Nephron progenitor cell (in vitro differentiated cells): ENCODE measurements at regions not wholly inside any gene's neighbourhood (a gene's known extent, or its start where the extent isn't known, plus 50 kb on each side); places are given as distances from the start of the nearest gene placed in this dataset.

Source experiments
- DNase-seq: peaks from one replicate; pipeline ENCODE4 v3.0.0; 2021
- H3K27ac Mint-ChIP-seq: 2 replicates; pipeline ENCODE4 v1.8.0; 2021; ENCODE audit warnings: mild to moderate bottlenecking, moderate library complexity, mixed read lengths
- H3K27me3 Mint-ChIP-seq: 2 replicates; pipeline ENCODE4 v1.8.0; 2021; ENCODE audit warnings: mild to moderate bottlenecking, low read depth, mixed read lengths; ENCODE audit not compliant: poor library complexity
- H3K36me3 Mint-ChIP-seq: 2 replicates; pipeline ENCODE4 v1.8.0; 2021; ENCODE audit warnings: low read depth, mixed read lengths
- H3K4me1 Mint-ChIP-seq: 2 replicates; pipeline ENCODE4 v1.8.0; 2021; ENCODE audit warnings: mixed read lengths
- H3K4me3 Mint-ChIP-seq: 2 replicates; pipeline ENCODE4 v1.8.0; 2021; ENCODE audit warnings: mild to moderate bottlenecking, moderate library complexity, mixed read lengths
- H3K9me3 Mint-ChIP-seq: 2 replicates; pipeline ENCODE4 v1.8.0; 2021; ENCODE audit warnings: mild to moderate bottlenecking, moderate library complexity, mixed read lengths
- CTCF ChIP-seq: fragments of 200-600 bp; sonication (generic); IDR thresholded peaks from 2 replicates; pipeline ENCODE4 v1.5.0; 2021; ENCODE audit warnings: antibody characterized with exemption

GRCh38 chr13:34310539-34310938 is 492.6 kb downstream of the RFC3 start:
- Mint-ChIP-seq H3K27ac (peak overlapping the region; percentile 53), H3K4me1 (no peaks in the 10 kb centered on the region), H3K9me3 (no peaks in the 10 kb centered on the region), H3K36me3 (no peaks in the 10 kb centered on the region), H3K4me3 (no peak overlapping the region), H3K27me3 (peaks cover 6% of the 10 kb centered on the region)
- no peak for TF ChIP-seq CTCF
- DNase-seq, result no peak

GRCh38 chr13:34311251-34311650 is 493.3 kb downstream of the RFC3 start:
- H3K4me3 Mint-ChIP-seq, result no peak overlapping the region
- H3K27me3 Mint-ChIP-seq, result peaks cover 3% of the 10 kb centered on the region
- H3K9me3 Mint-ChIP-seq, result no peaks in the 10 kb centered on the region
- no peak for TF ChIP-seq CTCF
- H3K36me3 Mint-ChIP-seq, result no peaks in the 10 kb centered on the region
- H3K27ac Mint-ChIP-seq, result no peak overlapping the region
- DNase-seq, result no peak
- H3K4me1 Mint-ChIP-seq, result no peaks in the 10 kb centered on the region

GRCh38 chr13:34312578-34312977 is 494.6 kb downstream of the RFC3 start:
- DNase-seq, result no peak
- H3K4me3 Mint-ChIP-seq, result no peak overlapping the region
- no peaks in the 10 kb centered on the region for H3K9me3 Mint-ChIP-seq
- no peak for TF ChIP-seq CTCF
- no peak overlapping the region for H3K27ac Mint-ChIP-seq
- H3K36me3 Mint-ChIP-seq, result no peaks in the 10 kb centered on the region
- no peaks in the 10 kb centered on the region for H3K4me1 Mint-ChIP-seq
- peaks cover 3% of the 10 kb centered on the region for H3K27me3 Mint-ChIP-seq

- Mint-ChIP-seq H3K36me3 (no peaks in the 10 kb centered on the region), H3K4me3 (no peak overlapping the region), H3K27me3 (no peaks in the 10 kb centered on the region), H3K4me1 (no peaks in the 10 kb centered on the region), H3K27ac (no peak overlapping the region), H3K9me3 (no peaks in the 10 kb centered on the region)
- no peak for TF ChIP-seq CTCF
- DNase-seq, result no peak
Observed at GRCh38 chr13:34320084-34320483, 502.1 kb downstream of the RFC3 start.

GRCh38 chr13:34322014-34322742 is 504.2 kb downstream of the RFC3 start:
- Mint-ChIP-seq H3K4me3 (no peak overlapping the region), H3K27ac (no peak overlapping the region), H3K27me3 (no peaks in the 10 kb centered on the region), H3K36me3 (no peaks in the 10 kb centered on the region), H3K9me3 (no peaks in the 10 kb centered on the region), H3K4me1 (no peaks in the 10 kb centered on the region)
- DNase-seq, result no peak
- TF ChIP-seq CTCF, result no peak

- H3K4me1 Mint-ChIP-seq, result no peaks in the 10 kb centered on the region
- TF ChIP-seq CTCF, result no peak
- H3K27me3 Mint-ChIP-seq, result no peaks in the 10 kb centered on the region
- H3K36me3 Mint-ChIP-seq, result no peaks in the 10 kb centered on the region
- H3K9me3 Mint-ChIP-seq, result no peaks in the 10 kb centered on the region
- DNase-seq, result no peak
- H3K4me3 Mint-ChIP-seq, result no peak overlapping the region
- H3K27ac Mint-ChIP-seq, result no peak overlapping the region
Observed at GRCh38 chr13:34322743-34323074, 504.8 kb downstream of the RFC3 start.
